ENCODE measurements at regions not wholly inside any gene's neighbourhood (a gene's known extent, or its start where the extent isn't known, plus 50 kb on each side); places are given as distances from the start of the nearest gene placed in this dataset.

- Histone ChIP-seq H3K9me3 (replicated peaks in 1 of 3) (no peaks in the 10 kb centered on the region), H3K27me3 (no peaks in the 10 kb centered on the region), H3K4me3 (no peak overlapping the region), H3K36me3 (replicated peaks in 1 of 2) (no peaks in the 10 kb centered on the region), H3K27ac (no peak overlapping the region), H3K4me1 (replicated peaks in 1 of 2) (no peaks in the 10 kb centered on the region)
- intact Hi-C loops (cut with DNase I) = no loop called here
- TF ChIP-seq CTCF (IDR thresholded peaks at IDR 0.05) (no peak), POLR2A (IDR thresholded peaks at IDR 0.05) (no peak)
- DNase-seq = no peak
Observed at GRCh38 chr4:33625748-33626147, 2618.6 kb downstream of the ARAP2 start.

GRCh38 chr4:33626221-33626620, 2618.1 kb downstream of the ARAP2 start:
- no peaks in the 10 kb centered on the region for H3K4me1 ChIP-seq (replicated peaks in 1 of 2)
- no peaks in the 10 kb centered on the region for H3K9me3 ChIP-seq (replicated peaks in 1 of 3)
- no peaks in the 10 kb centered on the region for H3K27me3 ChIP-seq
- H3K27ac ChIP-seq = no peak overlapping the region
- intact Hi-C loops (cut with DNase I) = no loop called here
- DNase-seq = no peak
- H3K36me3 ChIP-seq (replicated peaks in 1 of 2) = no peaks in the 10 kb centered on the region
- WGBS, 4 donors = 53 to 54% (median 53%) methylated on average over 5 of the region's 5 CpGs
- no peak overlapping the region for H3K4me3 ChIP-seq
- TF ChIP-seq CTCF (IDR thresholded peaks at IDR 0.05) = no peak
- TF ChIP-seq POLR2A (IDR thresholded peaks at IDR 0.05) = no peak

- intact Hi-C loops (cut with DNase I) = no loop called here
Observed at GRCh38 chr4:33628296-33628695, 2616.0 kb downstream of the ARAP2 start.

GRCh38 chr4:33649015-33649414, 2595.3 kb downstream of the ARAP2 start:
- 32 to 56% (median 42%) methylated on average over 2 of the region's 2 CpGs for WGBS, 4 donors
- intact Hi-C loops (cut with DNase I) = no loop called here
- no peak for DNase-seq
- no peaks in the 10 kb centered on the region for H3K9me3 ChIP-seq (replicated peaks in 1 of 3)
- H3K36me3 ChIP-seq (replicated peaks in 1 of 2) = no peaks in the 10 kb centered on the region
- no peaks in the 10 kb centered on the region for H3K4me1 ChIP-seq (replicated peaks in 1 of 2)
- no peaks in the 10 kb centered on the region for H3K27me3 ChIP-seq
- H3K4me3 ChIP-seq = no peak overlapping the region
- peak in 3 of 6 experiments; percentile 25 to 38 (median 37) for TF ChIP-seq CTCF (IDR thresholded peaks at IDR 0.05)
- TF ChIP-seq POLR2A (IDR thresholded peaks at IDR 0.05) = no peak
- H3K27ac ChIP-seq = no peak overlapping the region

More at GRCh38 chr4:33628296-33628695, 2616.0 kb downstream of the ARAP2 start:
- Histone ChIP-seq H3K4me1 (replicated peaks in 1 of 2) (no peaks in the 10 kb centered on the region), H3K27me3 (no peaks in the 10 kb centered on the region), H3K36me3 (replicated peaks in 1 of 2) (no peaks in the 10 kb centered on the region), H3K4me3 (no peak overlapping the region), H3K9me3 (replicated peaks in 1 of 3) (no peaks in the 10 kb centered on the region), H3K27ac (no peak overlapping the region)
- no peak for DNase-seq
- TF ChIP-seq POLR2A (IDR thresholded peaks at IDR 0.05) = no peak
- no peak for TF ChIP-seq CTCF (IDR thresholded peaks at IDR 0.05)
- WGBS, 4 donors = 51 to 67% (median 54%) methylated on average over 1 of the region's 1 CpG

Measured in adrenal gland (tissue), 9 donors.